HG03175 (cell line): ENCODE measurements at regions not wholly inside any gene's neighbourhood (a gene's known extent, or its start where the extent isn't known, plus 50 kb on each side); places are given as distances from the start of the nearest gene placed in this dataset.

Experiments
- ATAC-seq: cut with Tn5 transposase; IDR thresholded peaks from one replicate; pipeline ENCODE4 v1.9.1; 2021; ENCODE audit warnings: mild to moderate bottlenecking, moderate library complexity; ENCODE audit not compliant: unreplicated experiment

DNA sequence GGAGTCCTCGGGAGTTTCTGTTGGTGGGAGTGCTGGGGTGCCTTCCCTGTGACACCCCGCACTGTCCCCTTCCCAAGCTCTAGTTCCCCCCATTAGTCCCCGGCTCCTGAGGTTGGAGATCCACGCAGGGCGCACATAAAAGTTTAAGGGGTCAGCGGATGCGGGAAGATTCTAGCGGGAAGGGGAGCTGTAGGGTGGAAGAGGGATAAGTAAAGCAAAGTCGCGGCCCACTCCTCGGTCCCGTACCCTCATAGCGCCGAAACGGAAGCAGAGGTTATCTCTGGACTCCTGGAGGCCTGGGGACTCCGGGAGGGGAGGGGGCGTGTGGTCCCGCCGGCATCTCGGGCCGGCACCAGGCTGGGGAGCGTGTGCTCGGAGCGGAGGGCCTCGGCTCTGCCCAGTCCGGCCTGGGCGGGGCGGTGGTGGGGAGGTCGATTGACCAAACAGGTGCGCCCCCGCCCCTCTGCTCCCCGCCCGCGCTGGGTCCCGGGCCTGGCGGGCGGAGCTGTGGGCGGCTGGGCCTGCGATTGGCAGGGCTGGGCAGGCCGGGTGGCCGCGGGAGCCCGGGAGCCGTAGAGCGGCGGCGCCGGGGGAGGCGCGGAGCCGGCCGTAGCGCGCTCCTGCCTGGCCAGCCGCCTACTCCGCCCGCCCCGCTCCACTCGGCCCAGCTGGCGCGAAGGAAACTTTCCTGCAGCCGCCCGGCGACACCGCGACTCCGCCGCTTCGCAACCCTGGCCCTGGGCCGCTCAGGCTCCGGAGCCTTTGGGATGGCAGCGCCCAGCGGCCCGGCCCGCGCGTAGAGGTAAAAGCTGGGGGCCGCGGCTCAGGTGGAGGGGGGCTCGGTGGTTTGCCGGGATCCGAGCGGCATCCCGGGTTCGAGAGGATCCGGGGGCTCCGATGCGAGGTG, 52.2 kb upstream of the DAB2IP start:
- ATAC-seq: no peak

DNA sequence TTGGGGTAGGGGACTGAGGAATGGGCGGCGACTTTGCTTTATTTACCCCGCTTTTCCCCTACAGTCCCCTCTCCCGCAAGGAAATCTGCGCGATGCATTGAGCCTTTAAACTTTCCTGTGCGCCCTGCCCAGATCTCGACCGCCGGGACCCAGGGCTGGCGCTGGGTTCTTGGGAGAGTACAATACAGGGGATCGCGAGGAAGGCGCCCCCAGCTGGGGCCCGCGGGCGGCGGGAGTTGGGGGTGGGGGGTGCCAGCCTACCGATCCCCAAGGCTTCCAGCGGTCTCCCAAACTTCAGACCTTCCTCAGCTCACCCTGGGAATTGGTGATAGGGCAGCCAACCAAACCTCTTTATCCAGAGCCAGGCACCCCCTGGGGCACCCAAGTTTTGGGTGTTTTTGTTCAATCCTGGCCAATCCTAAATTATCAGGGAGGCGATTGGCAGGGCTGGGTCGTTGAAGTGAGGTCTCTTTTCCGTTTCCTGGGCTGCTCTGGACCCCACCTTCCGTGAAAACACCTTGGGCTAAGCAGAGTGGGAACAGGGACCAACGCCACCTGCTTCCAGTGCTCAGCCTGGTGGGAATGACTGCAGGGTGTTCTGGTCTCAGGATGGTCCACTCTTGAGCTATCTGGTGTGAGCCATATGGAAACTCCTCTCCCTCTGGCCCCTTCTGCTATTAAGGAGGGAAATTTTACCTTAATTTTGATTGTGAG, 51.4 kb upstream of the DAB2IP start:
- ATAC-seq: no peak

DNA sequence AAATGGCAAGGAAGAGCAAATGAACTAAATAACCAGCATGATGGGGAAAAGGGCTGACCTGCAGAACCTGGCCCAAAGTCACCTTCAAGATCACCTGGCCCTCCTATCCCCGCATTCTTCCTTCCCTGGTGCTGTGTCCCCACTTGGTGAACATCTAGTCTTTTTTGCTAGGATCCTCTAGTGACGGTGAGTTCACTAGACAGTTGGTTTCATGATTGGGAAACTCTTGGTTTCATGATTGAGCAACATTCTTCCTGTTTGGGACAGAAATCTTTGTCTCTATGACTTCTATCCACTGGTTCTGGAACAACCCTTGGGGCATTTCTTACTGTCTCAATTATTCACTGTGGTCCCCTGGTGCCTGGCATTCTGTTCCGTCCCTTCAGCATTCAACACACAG, 50.2 kb upstream of the DAB2IP start:
- no peak for ATAC-seq
